OCI-LY7 (cell line): ENCODE measurements at regions not wholly inside any gene's neighbourhood (a gene's known extent, or its start where the extent isn't known, plus 50 kb on each side); places are given as distances from the start of the nearest gene placed in this dataset.

Experiments used
- BruUV-seq: library from RNA; stranded (reverse); fragments of 400-500 nt; replicated peaks from 2 replicates; lab custom pipeline; 2021; lab: Mats Ljungman, UMichigan
- CTCF ChIA-PET: fragments of 300-600 bp; sonication (Branson Sonifier 250); formaldehyde crosslinking; loops from one replicate; lab custom pipeline; 2022; ENCODE audit warnings: antibody characterized with exemption; ENCODE audit not compliant: unreplicated experiment; lab: Charles Lee
- POLR2A ChIA-PET: fragments of 300-600 bp; sonication (Branson Sonifier 250); formaldehyde crosslinking; loops from one replicate; lab custom pipeline; 2022; ENCODE audit warnings: antibody characterized with exemption; lab: Charles Lee
- DNase-seq: peaks from one replicate; pipeline ENCODE4 v3.0.0-alpha.2; 2015; ENCODE audit warnings: low spot score
- H2AFZ ChIP-seq: fragments of 200-600 bp; sonication (generic), shearing (Covaris generic); 2 replicates; pipeline ENCODE4 v1.6.1; 2014; ENCODE audit warnings: mild to moderate bottlenecking, antibody characterized with exemption, low read length, moderate library complexity
- H3K27ac ChIP-seq: fragments of 200-600 bp; sonication (generic); 2 replicates; pipeline ENCODE4 v1.5.1; 2014; ENCODE audit warnings: mixed run types, low read depth, mild to moderate bottlenecking, moderate library complexity, low read length, inconsistent platforms; ENCODE audit not compliant: poor library complexity, severe bottlenecking
- H3K36me3 ChIP-seq: fragments of 200-600 bp; sonication (generic); 2 replicates; pipeline ENCODE4 v1.6.1; 2014; ENCODE audit warnings: mild to moderate bottlenecking, antibody characterized with exemption, low read length, moderate library complexity, mixed read lengths; ENCODE audit not compliant: insufficient read depth
- H3K4me1 ChIP-seq: fragments of 200-600 bp; sonication (generic); 2 replicates; pipeline ENCODE4 v1.5.1; 2014; ENCODE audit warnings: mild to moderate bottlenecking, low read length; ENCODE audit not compliant: insufficient read depth, poor library complexity, severe bottlenecking
- H3K4me2 ChIP-seq: fragments of 200-600 bp; sonication (generic); 2 replicates; pipeline ENCODE4 v1.6.1; 2014; ENCODE audit warnings: mild to moderate bottlenecking, low read length
- H3K4me3 ChIP-seq: fragments of 200-600 bp; sonication (generic); 2 replicates; pipeline ENCODE4 v1.5.1; 2014; ENCODE audit warnings: mild to moderate bottlenecking, low read depth, low read length; ENCODE audit not compliant: poor library complexity, severe bottlenecking
- H3K79me2 ChIP-seq: fragments of 200-600 bp; sonication (generic); 2 replicates; pipeline ENCODE4 v1.6.1; 2016; ENCODE audit warnings: low read depth, mild to moderate bottlenecking, low read length, moderate library complexity, mixed read lengths; ENCODE audit not compliant: insufficient read depth
- H3K9me2 ChIP-seq: fragments of 200-600 bp; sonication (generic); 2 replicates; pipeline ENCODE4 v1.6.1; 2016; ENCODE audit warnings: mild to moderate bottlenecking, low read length, mixed read lengths; ENCODE audit not compliant: insufficient read depth
- H3K9me3 ChIP-seq: fragments of 200-600 bp; sonication (generic); 2 replicates; pipeline ENCODE4 v1.6.1; 2014; ENCODE audit warnings: mild to moderate bottlenecking, mixed run types, low read length, mixed read lengths
- H4K20me1 ChIP-seq: fragments of 200-600 bp; sonication (generic); 2 replicates; pipeline ENCODE4 v1.6.1; 2014; ENCODE audit warnings: mild to moderate bottlenecking, antibody characterized with exemption, low read length, moderate library complexity, mixed read lengths; ENCODE audit not compliant: insufficient read depth
- CTCF ChIP-seq: fragments of 200-600 bp; sonication (generic); conservative IDR thresholded peaks from 2 replicates; pipeline ENCODE4 v1.5.1; 2014; ENCODE audit warnings: mild to moderate bottlenecking, antibody characterized with exemption, low read length, moderate library complexity, mixed read lengths
- EZH2phosphoT487 ChIP-seq: fragments of 200-600 bp; sonication (generic); IDR thresholded peaks from 2 replicates; pipeline ENCODE4 v1.6.1; 2018; ENCODE audit warnings: low read depth, borderline replicate concordance, mild to moderate bottlenecking, mixed run types, antibody characterized with exemption, low read length, moderate library complexity, mixed read lengths
- intact Hi-C: fragments of 100-400 bp; cut with micrococcal nuclease; formaldehyde crosslinking; loops from one replicate; pipeline ENCODE4 v1.10.0; 2022; ENCODE audit not compliant: unreplicated experiment

DNA sequence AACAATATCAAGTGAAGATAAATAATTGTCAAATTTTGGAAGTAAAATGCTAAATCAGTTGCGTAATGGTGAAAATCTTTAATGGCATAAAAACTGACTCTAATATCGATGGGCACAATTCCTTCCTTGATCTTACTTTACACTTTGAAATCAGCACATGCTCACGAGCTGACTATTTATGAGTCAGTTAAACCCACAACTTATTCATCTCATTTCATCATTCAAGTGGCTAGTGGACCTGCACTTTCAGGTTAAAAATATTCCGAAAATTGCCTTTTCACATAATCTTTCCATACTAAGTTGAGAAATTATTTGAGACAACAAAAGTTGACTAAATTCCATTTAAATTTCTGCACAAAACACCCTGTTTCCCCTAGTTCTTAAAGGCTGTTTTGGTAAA lies 582.1 kb upstream of the TENM3 start:
- no peaks in the 10 kb centered on the region for H3K79me2 ChIP-seq
- TF ChIP-seq CTCF (no peak), EZH2phosphoT487 (no peak)
- intact Hi-C loops, result no loop called here
- H3K4me1 ChIP-seq, result no peaks in the 10 kb centered on the region
- H2AFZ ChIP-seq, result no peak overlapping the region
- H3K4me3 ChIP-seq, result no peak overlapping the region
- DNase-seq, result no peak
- no peak overlapping the region for H3K27ac ChIP-seq
- no peak overlapping the region for H3K4me2 ChIP-seq
- H3K9me2 ChIP-seq, result no peaks in the 10 kb centered on the region
- ChIA-PET CTCF (no interaction called here), POLR2A (no interaction called here)
- H4K20me1 ChIP-seq, result no peaks in the 10 kb centered on the region
- no peaks in the 10 kb centered on the region for H3K36me3 ChIP-seq
- H3K9me3 ChIP-seq, result no peaks in the 10 kb centered on the region
- no TSS peak for BruUV-seq

DNA sequence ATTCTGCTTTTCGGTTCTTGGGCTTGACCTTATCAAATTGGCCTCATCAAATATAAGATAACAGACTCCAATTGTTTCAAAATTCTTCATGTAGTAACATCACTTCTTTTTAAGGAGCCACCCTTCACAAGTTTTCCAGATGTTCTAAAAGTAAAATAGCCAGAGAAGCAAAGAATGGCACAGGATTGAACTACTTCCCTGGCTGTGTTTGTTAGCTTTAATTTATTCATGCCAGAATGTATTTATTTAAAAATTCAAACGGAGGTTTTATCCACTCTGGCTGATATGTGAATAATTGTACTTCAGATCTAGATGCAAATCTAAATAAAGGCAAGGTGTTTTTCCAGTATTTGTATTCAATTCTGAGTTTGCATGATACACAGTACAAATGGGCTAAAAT lies 581.3 kb upstream of the TENM3 start:
- intact Hi-C loops, result no loop called here
- Histone ChIP-seq H3K4me3 (no peak overlapping the region), H3K9me2 (no peaks in the 10 kb centered on the region), H3K79me2 (no peaks in the 10 kb centered on the region), H3K4me2 (no peak overlapping the region), H3K27ac (no peak overlapping the region), H4K20me1 (no peaks in the 10 kb centered on the region), H3K9me3 (no peaks in the 10 kb centered on the region), H2AFZ (no peak overlapping the region), H3K36me3 (no peaks in the 10 kb centered on the region), H3K4me1 (no peaks in the 10 kb centered on the region)
- no peak for DNase-seq
- TF ChIP-seq EZH2phosphoT487, result no peak
- ChIA-PET POLR2A (no interaction called here), CTCF (no interaction called here)
- no TSS peak for BruUV-seq

GRCh38 chr4:181662383-181662782 lies 580.8 kb upstream of the TENM3 start:
- H3K36me3 ChIP-seq, result no peaks in the 10 kb centered on the region
- ChIA-PET POLR2A (no interaction called here), CTCF (no interaction called here)
- DNase-seq, result no peak
- H3K9me3 ChIP-seq, result no peaks in the 10 kb centered on the region
- TF ChIP-seq EZH2phosphoT487 (no peak), CTCF (no peak)
- no peak overlapping the region for H3K27ac ChIP-seq
- no peak overlapping the region for H2AFZ ChIP-seq
- BruUV-seq, result no TSS peak
- intact Hi-C loops, result no loop called here
- no peak overlapping the region for H3K4me2 ChIP-seq
- no peaks in the 10 kb centered on the region for H3K4me1 ChIP-seq
- H3K9me2 ChIP-seq, result no peaks in the 10 kb centered on the region
- H4K20me1 ChIP-seq, result no peaks in the 10 kb centered on the region
- no peaks in the 10 kb centered on the region for H3K79me2 ChIP-seq
- no peak overlapping the region for H3K4me3 ChIP-seq
